ENCODE measurements at regions not wholly inside any gene's neighbourhood (a gene's known extent, or its start where the extent isn't known, plus 50 kb on each side); places are given as distances from the start of the nearest gene placed in this dataset.

GRCh38 chr21:38986806-38987632, 181.3 kb downstream of the ETS2 start:
- Histone ChIP-seq H4K20me1 (ENCODE audit: insufficient read depth, low read length) (no peaks in the 10 kb centered on the region), H3K4me1 (ENCODE audit: insufficient read depth, low read length) (peaks cover 96% of the 10 kb centered on the region), H3K4me3 (ENCODE audit: low read depth in 1 of 2, low read length in 2 of 2) (no peak overlapping the region; a peak in 1 of 4 replicates), H3K9me3 (ENCODE audit: insufficient read depth, low read length, severe bottlenecking) (no peaks in the 10 kb centered on the region), H3K36me3 (ENCODE audit: insufficient read depth, low read length) (no peaks in the 10 kb centered on the region), H3K9ac (ENCODE audit: low read depth, low read length) (peak overlapping the region; percentile 76), H3K79me2 (ENCODE audit: insufficient read depth, low read length) (peaks cover 3% of the 10 kb centered on the region; the same call in 1 of the 2 replicates), H3K4me2 (ENCODE audit: insufficient read depth, low read length) (peak overlapping the region; percentile 60), H3K27me3 (ENCODE audit: insufficient read depth, low read length, poor library complexity) (no peaks in the 10 kb centered on the region), H3K27ac (ENCODE audit: low read length) (peak overlapping the region; percentile 100), H2AFZ (ENCODE audit: low read depth, low read length) (peak overlapping the region; percentile 62)
- ATAC-seq (ENCODE audit: insufficient read depth, low read depth), result no peak
- TF ChIP-seq EZH2 (IDR thresholded peaks at IDR 0.05; ENCODE audit: borderline replicate concordance, low read depth, low read length, severe bottlenecking) (no peak), CTCF (IDR thresholded peaks at IDR 0.05; ENCODE audit: borderline replicate concordance, extremely low read depth, low read length, poor library complexity, severe bottlenecking) (no peak)
- peak; percentile 54 for DNase-seq

- Histone ChIP-seq H3K27ac (ENCODE audit: low read length) (peak overlapping the region; percentile 100), H3K9me3 (ENCODE audit: insufficient read depth, low read length, severe bottlenecking) (no peaks in the 10 kb centered on the region), H4K20me1 (ENCODE audit: insufficient read depth, low read length) (no peaks in the 10 kb centered on the region), H3K4me3 (ENCODE audit: low read depth in 1 of 2, low read length in 2 of 2) (peak overlapping the region in 1 of 2 experiments; percentile 18; a peak in 1 of 4 replicates), H3K36me3 (ENCODE audit: insufficient read depth, low read length) (no peaks in the 10 kb centered on the region), H3K4me2 (ENCODE audit: insufficient read depth, low read length) (peak overlapping the region; percentile 60), H3K9ac (ENCODE audit: low read depth, low read length) (peak overlapping the region; percentile 76), H2AFZ (ENCODE audit: low read depth, low read length) (no peak overlapping the region), H3K27me3 (ENCODE audit: insufficient read depth, low read length, poor library complexity) (no peaks in the 10 kb centered on the region), H3K79me2 (ENCODE audit: insufficient read depth, low read length) (peaks cover 3% of the 10 kb centered on the region; the same call in 1 of the 2 replicates), H3K4me1 (ENCODE audit: insufficient read depth, low read length) (peaks cover 100% of the 10 kb centered on the region)
- ATAC-seq (ENCODE audit: insufficient read depth, low read depth), result no peak
- DNase-seq, result no peak
- TF ChIP-seq EZH2 (IDR thresholded peaks at IDR 0.05; ENCODE audit: borderline replicate concordance, low read depth, low read length, severe bottlenecking), result no peak
- no peak for TF ChIP-seq CTCF (IDR thresholded peaks at IDR 0.05; ENCODE audit: borderline replicate concordance, extremely low read depth, low read length, poor library complexity, severe bottlenecking)
These were observed 180.7 kb downstream of the ETS2 start for GRCh38 chr21:38986406-38986805.

- peak; percentile 94 for DNase-seq
- Histone ChIP-seq H4K20me1 (ENCODE audit: insufficient read depth, low read length) (no peaks in the 10 kb centered on the region), H3K79me2 (ENCODE audit: insufficient read depth, low read length) (peaks cover 3% of the 10 kb centered on the region; the same call in 1 of the 2 replicates), H2AFZ (ENCODE audit: low read depth, low read length) (no peak overlapping the region; the same call in 1 of the 2 replicates), H3K9me3 (ENCODE audit: insufficient read depth, low read length, severe bottlenecking) (no peaks in the 10 kb centered on the region), H3K36me3 (ENCODE audit: insufficient read depth, low read length) (no peaks in the 10 kb centered on the region), H3K4me2 (ENCODE audit: insufficient read depth, low read length) (peak overlapping the region; percentile 60), H3K4me3 (ENCODE audit: low read depth in 1 of 2, low read length in 2 of 2) (peak overlapping the region in 1 of 2 experiments; percentile 18; a peak in 2 of 4 replicates), H3K4me1 (ENCODE audit: insufficient read depth, low read length) (peaks cover 100% of the 10 kb centered on the region), H3K27me3 (ENCODE audit: insufficient read depth, low read length, poor library complexity) (no peaks in the 10 kb centered on the region), H3K27ac (ENCODE audit: low read length) (peak overlapping the region; percentile 100), H3K9ac (ENCODE audit: low read depth, low read length) (peak overlapping the region; percentile 76)
- ATAC-seq (ENCODE audit: insufficient read depth, low read depth), result peak; percentile 51
- no peak for TF ChIP-seq EZH2 (IDR thresholded peaks at IDR 0.05; ENCODE audit: borderline replicate concordance, low read depth, low read length, severe bottlenecking)
- TF ChIP-seq CTCF (IDR thresholded peaks at IDR 0.05; ENCODE audit: borderline replicate concordance, extremely low read depth, low read length, poor library complexity, severe bottlenecking), result no peak
These were observed 180.0 kb downstream of the ETS2 start for GRCh38 chr21:38985568-38986378.
